ENCODE measurements at regions not wholly inside any gene's neighbourhood (a gene's known extent, or its start where the extent isn't known, plus 50 kb on each side); places are given as distances from the start of the nearest gene placed in this dataset.

DNA sequence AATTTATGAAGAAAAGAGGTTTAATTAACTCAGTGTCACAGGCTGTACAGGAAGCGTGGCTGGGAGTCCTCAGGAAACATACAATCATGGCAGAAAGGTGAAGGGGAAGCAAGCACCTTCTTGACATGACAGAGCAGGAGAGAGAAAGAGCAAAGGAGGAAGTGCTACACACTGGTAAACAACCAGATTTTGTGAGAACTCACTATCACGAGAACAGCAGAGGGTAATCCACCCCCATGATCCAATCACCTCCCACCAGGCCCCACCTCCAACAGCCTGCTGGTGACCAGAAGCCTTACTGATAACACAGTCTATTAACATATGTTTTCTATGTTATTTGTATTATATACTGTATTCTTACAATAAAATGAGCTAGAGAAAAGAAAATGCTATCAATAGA lies 254.8 kb downstream of the PCDH10 start:
- CTCF ChIA-PET = no interaction called here
- DNase-seq (ENCODE audit: low read depth) = no peak
- no peaks in the 10 kb centered on the region for H3K36me3 ChIP-seq (ENCODE audit: control insufficient read depth, insufficient read depth, low read length)
- H3K27me3 ChIP-seq (ENCODE audit: control insufficient read depth, insufficient read depth, low read length) = no peaks in the 10 kb centered on the region
- no peak overlapping the region for H3K4me3 ChIP-seq (ENCODE audit: low read depth, low read length)
- POLR2A ChIA-PET = no interaction called here
- TF ChIP-seq, protein P1, sequence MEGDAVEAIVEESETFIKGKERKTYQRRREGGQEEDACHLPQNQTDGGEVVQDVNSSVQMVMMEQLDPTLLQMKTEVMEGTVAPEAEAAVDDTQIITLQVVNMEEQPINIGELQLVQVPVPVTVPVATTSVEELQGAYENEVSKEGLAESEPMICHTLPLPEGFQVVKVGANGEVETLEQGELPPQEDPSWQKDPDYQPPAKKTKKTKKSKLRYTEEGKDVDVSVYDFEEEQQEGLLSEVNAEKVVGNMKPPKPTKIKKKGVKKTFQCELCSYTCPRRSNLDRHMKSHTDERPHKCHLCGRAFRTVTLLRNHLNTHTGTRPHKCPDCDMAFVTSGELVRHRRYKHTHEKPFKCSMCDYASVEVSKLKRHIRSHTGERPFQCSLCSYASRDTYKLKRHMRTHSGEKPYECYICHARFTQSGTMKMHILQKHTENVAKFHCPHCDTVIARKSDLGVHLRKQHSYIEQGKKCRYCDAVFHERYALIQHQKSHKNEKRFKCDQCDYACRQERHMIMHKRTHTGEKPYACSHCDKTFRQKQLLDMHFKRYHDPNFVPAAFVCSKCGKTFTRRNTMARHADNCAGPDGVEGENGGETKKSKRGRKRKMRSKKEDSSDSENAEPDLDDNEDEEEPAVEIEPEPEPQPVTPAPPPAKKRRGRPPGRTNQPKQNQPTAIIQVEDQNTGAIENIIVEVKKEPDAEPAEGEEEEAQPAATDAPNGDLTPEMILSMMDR (IDR thresholded peaks at IDR 0.05; ENCODE audit: insufficient read depth, low read depth, low read length) = no peak

DNA sequence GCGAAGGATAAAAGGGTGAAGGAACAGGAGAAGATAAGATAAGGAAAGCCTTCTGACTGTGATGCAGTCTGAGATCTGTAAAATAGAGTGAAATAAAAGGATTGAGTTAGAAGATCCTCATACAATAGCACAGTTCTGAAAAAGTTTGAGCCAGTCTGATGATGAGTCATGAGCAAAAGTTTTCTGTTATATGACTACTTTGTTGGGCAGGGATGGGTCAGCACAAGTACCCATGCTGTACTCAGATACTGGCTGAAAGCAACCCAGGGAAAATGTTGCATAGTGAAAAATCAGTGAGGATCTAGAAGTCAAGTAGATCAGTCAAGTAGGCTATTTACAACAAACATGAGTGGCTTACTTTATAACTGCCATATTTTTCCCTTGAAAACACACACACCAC lies 253.5 kb downstream of the PCDH10 start:
- Histone ChIP-seq H3K27me3 (ENCODE audit: control insufficient read depth, insufficient read depth, low read length) (no peaks in the 10 kb centered on the region), H3K36me3 (ENCODE audit: control insufficient read depth, insufficient read depth, low read length) (no peaks in the 10 kb centered on the region), H3K4me3 (ENCODE audit: low read depth, low read length) (no peak overlapping the region)
- DNase-seq (ENCODE audit: low read depth) = no peak
- POLR2A ChIA-PET = no interaction called here
- TF ChIP-seq, protein P1 (IDR thresholded peaks at IDR 0.05; ENCODE audit: insufficient read depth, low read depth, low read length) = no peak
- CTCF ChIA-PET = no interaction called here

DNA sequence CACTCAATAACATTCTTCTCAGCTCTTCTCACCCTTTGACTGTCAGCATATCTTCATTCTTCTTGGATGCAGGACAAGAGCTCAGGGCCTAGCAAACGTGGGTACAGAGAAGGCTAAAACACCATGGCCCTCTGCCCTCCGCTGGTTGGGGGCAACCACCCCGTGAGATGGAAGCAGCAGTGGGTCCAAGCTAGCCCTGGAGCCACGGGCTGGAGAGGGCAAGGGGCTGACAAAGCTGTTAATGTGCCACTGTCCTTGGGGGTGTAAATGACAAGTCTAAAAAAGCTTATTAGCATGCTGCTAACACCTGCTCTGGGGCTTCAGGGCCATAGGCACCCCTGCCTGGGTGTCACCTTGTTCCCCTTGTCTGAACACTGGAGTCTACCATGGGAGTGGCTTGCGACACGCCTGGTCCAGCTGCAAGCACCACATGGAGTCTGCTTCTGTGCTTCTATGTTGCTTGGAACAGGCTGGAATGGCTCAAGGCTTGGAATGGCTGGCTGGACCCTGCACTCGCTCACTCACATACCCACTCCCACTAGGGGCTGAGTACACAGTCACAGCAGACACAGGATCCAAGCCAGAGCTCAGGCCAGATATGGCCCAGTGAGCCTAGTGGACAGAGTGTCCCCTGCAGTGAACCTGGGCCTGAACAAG lies 246.0 kb downstream of the PCDH10 start:
- TF ChIP-seq, protein P1 (IDR thresholded peaks at IDR 0.05; ENCODE audit: insufficient read depth, low read depth, low read length) = no peak
- H3K36me3 ChIP-seq (ENCODE audit: control insufficient read depth, insufficient read depth, low read length) = no peaks in the 10 kb centered on the region
- DNase-seq (ENCODE audit: low read depth) = no peak
- CTCF ChIA-PET = interaction anchor here (0.7 kb wide), 1 partner anchor 395 kb away, joined by 3 read pairs; no protein-coding TSS in a partner anchor
- POLR2A ChIA-PET = no interaction called here
- H3K4me3 ChIP-seq (ENCODE audit: low read depth, low read length) = no peak overlapping the region
- no peaks in the 10 kb centered on the region for H3K27me3 ChIP-seq (ENCODE audit: control insufficient read depth, insufficient read depth, low read length)

DNA sequence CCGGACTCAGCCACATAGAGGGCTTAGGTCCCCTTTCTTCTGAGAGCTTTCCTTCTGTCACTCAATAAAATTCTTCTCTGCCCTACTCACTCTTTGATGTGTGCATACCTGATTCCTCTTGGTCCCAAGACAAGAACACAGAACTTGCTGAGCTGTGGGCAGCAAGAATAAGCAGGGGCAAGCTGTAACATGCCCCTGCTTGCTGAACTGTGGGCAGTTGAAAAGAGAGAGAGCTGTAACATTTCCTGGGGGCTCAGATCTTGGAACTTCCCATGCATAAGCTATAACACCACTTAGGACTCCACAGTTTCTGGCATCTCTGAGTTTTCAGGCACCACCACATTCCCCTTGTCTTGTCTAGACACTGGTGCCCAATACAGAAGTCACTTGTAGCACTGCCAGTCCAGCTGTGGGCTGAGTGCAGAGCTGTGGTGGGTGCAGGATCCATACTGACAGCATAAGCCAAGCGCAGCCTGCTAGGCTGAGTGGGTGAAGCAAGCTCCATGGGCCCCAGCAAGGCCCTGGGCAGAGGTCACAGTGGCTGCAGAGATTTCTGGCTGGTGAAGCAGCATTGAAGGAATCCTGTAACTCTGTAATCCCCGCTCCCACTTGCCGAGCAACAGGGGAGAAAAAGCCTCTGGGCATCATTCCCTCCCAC lies 241.2 kb downstream of the PCDH10 start:
- Histone ChIP-seq H3K27me3 (ENCODE audit: control insufficient read depth, insufficient read depth, low read length) (no peaks in the 10 kb centered on the region), H3K36me3 (ENCODE audit: control insufficient read depth, insufficient read depth, low read length) (no peaks in the 10 kb centered on the region), H3K4me3 (ENCODE audit: low read depth, low read length) (no peak overlapping the region)
- TF ChIP-seq, protein P1 (IDR thresholded peaks at IDR 0.05; ENCODE audit: insufficient read depth, low read depth, low read length) = no peak
- DNase-seq (ENCODE audit: low read depth) = no peak
- POLR2A ChIA-PET = no interaction called here
- CTCF ChIA-PET = no interaction called here

DNA sequence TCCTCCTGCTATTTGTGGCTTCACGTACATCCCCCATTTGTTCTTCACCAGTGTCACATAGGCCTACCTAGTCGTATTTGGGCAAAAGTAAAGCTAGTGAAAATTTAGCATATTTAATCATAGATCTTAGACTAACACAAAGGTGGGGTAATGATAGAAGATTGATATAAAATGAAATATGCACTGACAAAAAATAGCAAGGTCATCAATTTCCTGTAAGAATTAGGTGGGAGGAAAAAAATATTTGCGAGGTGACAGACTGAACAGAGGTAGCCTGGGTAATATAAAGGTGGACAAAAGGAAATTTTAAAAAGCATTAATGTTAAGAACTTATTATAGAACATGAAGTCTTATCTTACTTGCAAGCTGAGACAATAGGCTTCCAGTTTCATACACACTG lies 239.9 kb downstream of the PCDH10 start:
- ChIA-PET CTCF (no interaction called here), POLR2A (no interaction called here)
- Histone ChIP-seq H3K27me3 (ENCODE audit: control insufficient read depth, insufficient read depth, low read length) (no peaks in the 10 kb centered on the region), H3K36me3 (ENCODE audit: control insufficient read depth, insufficient read depth, low read length) (no peaks in the 10 kb centered on the region), H3K4me3 (ENCODE audit: low read depth, low read length) (no peak overlapping the region)
- TF ChIP-seq, protein P1 (IDR thresholded peaks at IDR 0.05; ENCODE audit: insufficient read depth, low read depth, low read length) = no peak
- no peak for DNase-seq (ENCODE audit: low read depth)
